ENCODE measurements at regions not wholly inside any gene's neighbourhood (a gene's known extent, or its start where the extent isn't known, plus 50 kb on each side); places are given as distances from the start of the nearest gene placed in this dataset.

- Histone ChIP-seq H3K4me2 (no peak overlapping the region), H3K9me2 (ENCODE audit: insufficient read depth) (no peaks in the 10 kb centered on the region; the same call in 1 of the 2 replicates), H4K20me1 (ENCODE audit: insufficient read depth) (no peaks in the 10 kb centered on the region), H3K4me3 (no peak overlapping the region), H2AFZ (no peak overlapping the region), H3F3A (ENCODE audit: insufficient read depth, low read depth) (no peaks in the 10 kb centered on the region), H3K36me3 (ENCODE audit: low read depth) (no peaks in the 10 kb centered on the region), H3K27ac (no peak overlapping the region), H3K79me2 (ENCODE audit: low read depth) (no peaks in the 10 kb centered on the region), H3K4me1 (replicated peaks; ENCODE audit: insufficient read depth) (no peaks in the 10 kb centered on the region), H3K27me3 (ENCODE audit: insufficient read depth, low read depth) (no peaks in the 10 kb centered on the region), H3K9me3 (ENCODE audit: insufficient read depth, low read depth) (no peaks in the 10 kb centered on the region)
- BruUV-seq (replicated peaks) = no TSS peak
- ChIA-PET CTCF (no interaction called here), POLR2A (ENCODE audit: unreplicated experiment) (no interaction called here)
- no peak for DNase-seq
- no peak for TF ChIP-seq EZH2 (IDR thresholded peaks at IDR 0.05; ENCODE audit: low read depth)
- TF ChIP-seq CTCF (conservative IDR thresholded peaks at IDR 0.05) = no peak
- intact Hi-C loops (cut with micrococcal nuclease; ENCODE audit: unreplicated experiment) = no loop called here
These were observed 887.5 kb downstream of the DIPK2A start for GRCh38 chr3:144859161-144859560.

- no peaks in the 10 kb centered on the region for H3K9me3 ChIP-seq (ENCODE audit: insufficient read depth, low read depth)
- no peak overlapping the region for H2AFZ ChIP-seq
- H3K9me2 ChIP-seq (ENCODE audit: insufficient read depth) = no peaks in the 10 kb centered on the region; the same call in 1 of the 2 replicates
- no peaks in the 10 kb centered on the region for H3K4me1 ChIP-seq (replicated peaks; ENCODE audit: insufficient read depth)
- TF ChIP-seq EZH2 (IDR thresholded peaks at IDR 0.05; ENCODE audit: low read depth) = no peak
- TF ChIP-seq CTCF (conservative IDR thresholded peaks at IDR 0.05) = no peak
- ChIA-PET POLR2A (ENCODE audit: unreplicated experiment) (no interaction called here), CTCF (no interaction called here)
- intact Hi-C loops (cut with micrococcal nuclease; ENCODE audit: unreplicated experiment) = no loop called here
- H3K27ac ChIP-seq = no peak overlapping the region
- H3K27me3 ChIP-seq (ENCODE audit: insufficient read depth, low read depth) = no peaks in the 10 kb centered on the region
- H3K36me3 ChIP-seq (ENCODE audit: low read depth) = no peaks in the 10 kb centered on the region
- no TSS peak for BruUV-seq (replicated peaks)
- H3K79me2 ChIP-seq (ENCODE audit: low read depth) = no peaks in the 10 kb centered on the region
- DNase-seq = no peak
- H3K4me2 ChIP-seq = no peak overlapping the region
- no peaks in the 10 kb centered on the region for H3F3A ChIP-seq (ENCODE audit: insufficient read depth, low read depth)
- no peak overlapping the region for H3K4me3 ChIP-seq
- no peaks in the 10 kb centered on the region for H4K20me1 ChIP-seq (ENCODE audit: insufficient read depth)
These were observed 893.0 kb downstream of the DIPK2A start for GRCh38 chr3:144864646-144865045.

GRCh38 chr3:144865948-144866347 lies 894.3 kb downstream of the DIPK2A start:
- no peak overlapping the region for H3K27ac ChIP-seq
- BruUV-seq (replicated peaks) = no TSS peak
- H3K27me3 ChIP-seq (ENCODE audit: insufficient read depth, low read depth) = no peaks in the 10 kb centered on the region
- H3K9me3 ChIP-seq (ENCODE audit: insufficient read depth, low read depth) = no peaks in the 10 kb centered on the region
- ChIA-PET POLR2A (ENCODE audit: unreplicated experiment) (no interaction called here), CTCF (no interaction called here)
- TF ChIP-seq CTCF (conservative IDR thresholded peaks at IDR 0.05) (no peak), EZH2 (IDR thresholded peaks at IDR 0.05; ENCODE audit: low read depth) (no peak)
- H3K4me1 ChIP-seq (replicated peaks; ENCODE audit: insufficient read depth) = no peaks in the 10 kb centered on the region
- no peaks in the 10 kb centered on the region for H4K20me1 ChIP-seq (ENCODE audit: insufficient read depth)
- intact Hi-C loops (cut with micrococcal nuclease; ENCODE audit: unreplicated experiment) = no loop called here
- H3K36me3 ChIP-seq (ENCODE audit: low read depth) = no peaks in the 10 kb centered on the region
- H3K4me3 ChIP-seq = no peak overlapping the region
- H3F3A ChIP-seq (ENCODE audit: insufficient read depth, low read depth) = no peaks in the 10 kb centered on the region
- H3K4me2 ChIP-seq = no peak overlapping the region
- H3K9me2 ChIP-seq (ENCODE audit: insufficient read depth) = no peaks in the 10 kb centered on the region; the same call in 1 of the 2 replicates
- H3K79me2 ChIP-seq (ENCODE audit: low read depth) = no peaks in the 10 kb centered on the region
- no peak overlapping the region for H2AFZ ChIP-seq
- DNase-seq = no peak

Data from PC-9 (cell line).